ENCODE measurements at regions not wholly inside any gene's neighbourhood (a gene's known extent, or its start where the extent isn't known, plus 50 kb on each side); places are given as distances from the start of the nearest gene placed in this dataset.
"Not testable (repeated sequence)": the region's sequence is repeated elsewhere in the genome, so short reads cannot be mapped to it uniquely, and the experiment has no call there.

DNA sequence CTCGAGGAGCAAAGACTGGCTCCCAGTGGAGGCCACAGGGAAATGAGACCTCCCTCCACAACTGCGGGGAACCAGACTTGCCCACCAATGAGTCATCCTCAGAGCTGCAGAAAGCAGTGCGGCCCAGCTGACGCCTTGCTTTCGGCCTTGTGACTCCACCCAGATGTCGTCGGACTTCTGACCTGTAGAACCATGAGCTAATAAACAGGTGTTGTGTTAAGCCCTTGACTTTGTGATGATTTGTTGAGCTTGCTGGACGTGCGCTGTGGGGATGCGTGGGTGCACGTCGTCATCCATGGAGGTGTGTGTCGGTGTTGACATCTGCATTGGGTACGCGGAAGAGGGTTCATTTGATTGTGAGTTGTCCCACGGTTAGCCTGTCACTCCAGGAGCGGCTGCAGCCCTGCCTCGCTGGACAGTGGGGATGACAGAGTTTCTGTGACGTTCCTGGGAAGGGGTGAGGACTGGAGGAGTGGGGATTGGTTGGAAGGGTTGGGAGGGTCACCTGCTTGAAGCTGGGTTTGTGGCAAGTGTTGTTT, 154.1 kb downstream of the SH3BP4 start:
- no peak for DNase-seq (ENCODE audit: low spot score)
- Histone ChIP-seq H3K36me3 (no peaks in the 10 kb centered on the region), H3K4me1 (peaks cover 0 to 11% of the 10 kb centered on the region in 2 donors), H3K4me3 (no peak overlapping the region), H3K9me3 (no peaks in the 10 kb centered on the region), H3K27ac (no peak overlapping the region), H3K27me3 (no peaks in the 10 kb centered on the region)
- TF ChIP-seq, protein P1, sequence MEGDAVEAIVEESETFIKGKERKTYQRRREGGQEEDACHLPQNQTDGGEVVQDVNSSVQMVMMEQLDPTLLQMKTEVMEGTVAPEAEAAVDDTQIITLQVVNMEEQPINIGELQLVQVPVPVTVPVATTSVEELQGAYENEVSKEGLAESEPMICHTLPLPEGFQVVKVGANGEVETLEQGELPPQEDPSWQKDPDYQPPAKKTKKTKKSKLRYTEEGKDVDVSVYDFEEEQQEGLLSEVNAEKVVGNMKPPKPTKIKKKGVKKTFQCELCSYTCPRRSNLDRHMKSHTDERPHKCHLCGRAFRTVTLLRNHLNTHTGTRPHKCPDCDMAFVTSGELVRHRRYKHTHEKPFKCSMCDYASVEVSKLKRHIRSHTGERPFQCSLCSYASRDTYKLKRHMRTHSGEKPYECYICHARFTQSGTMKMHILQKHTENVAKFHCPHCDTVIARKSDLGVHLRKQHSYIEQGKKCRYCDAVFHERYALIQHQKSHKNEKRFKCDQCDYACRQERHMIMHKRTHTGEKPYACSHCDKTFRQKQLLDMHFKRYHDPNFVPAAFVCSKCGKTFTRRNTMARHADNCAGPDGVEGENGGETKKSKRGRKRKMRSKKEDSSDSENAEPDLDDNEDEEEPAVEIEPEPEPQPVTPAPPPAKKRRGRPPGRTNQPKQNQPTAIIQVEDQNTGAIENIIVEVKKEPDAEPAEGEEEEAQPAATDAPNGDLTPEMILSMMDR (IDR thresholded peaks at IDR 0.05), result no peak

DNA sequence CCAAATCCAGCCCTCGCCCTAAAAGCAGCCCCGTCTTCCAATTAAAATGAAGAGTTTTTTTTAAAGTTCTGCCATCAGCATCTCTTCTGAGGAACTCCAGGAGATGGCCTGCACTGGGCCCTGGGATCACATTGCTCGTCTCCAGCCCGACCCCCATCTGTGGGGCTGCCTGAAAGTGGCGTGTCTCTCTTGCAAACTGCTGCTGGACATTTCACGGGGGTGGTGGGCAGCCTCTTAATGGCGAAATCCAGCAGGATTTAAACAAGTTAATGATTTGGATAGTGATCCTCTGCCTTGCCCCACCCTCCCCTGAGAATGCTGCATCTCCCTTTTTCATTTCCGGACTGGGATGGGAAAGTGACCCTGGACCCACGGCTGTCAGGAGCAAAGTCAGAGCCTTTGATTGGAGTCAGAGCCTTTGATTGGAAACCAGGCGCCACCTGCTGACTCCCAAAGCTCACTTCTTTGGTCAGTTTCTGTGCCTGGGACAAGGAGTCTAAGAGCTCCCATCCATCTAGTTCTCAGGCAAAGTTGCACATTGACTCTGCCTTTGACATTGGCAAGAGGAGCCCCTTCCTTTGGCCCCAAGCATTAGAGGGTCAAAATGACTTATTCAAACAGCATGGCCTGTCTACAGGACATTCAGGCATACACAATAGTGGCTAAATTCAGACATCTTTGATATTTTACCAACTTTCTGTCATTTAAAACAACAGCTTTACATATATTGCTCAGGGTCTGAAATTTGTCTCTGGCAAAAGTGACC, 155.2 kb downstream of the SH3BP4 start:
- Histone ChIP-seq H3K27ac (no peak overlapping the region), H3K27me3 (no peaks in the 10 kb centered on the region), H3K4me1 (peaks cover 0 to 11% of the 10 kb centered on the region in 2 donors), H3K36me3 (no peaks in the 10 kb centered on the region), H3K9me3 (no peaks in the 10 kb centered on the region), H3K4me3 (no peak overlapping the region)
- DNase-seq (ENCODE audit: low spot score), result peak; percentile 69
- TF ChIP-seq, protein P1 (IDR thresholded peaks at IDR 0.05), result peak; percentile 54 to 78

GRCh38 chr2:235107640-235107951, 155.8 kb downstream of the SH3BP4 start:
- Histone ChIP-seq H3K36me3 (no peaks in the 10 kb centered on the region), H3K4me3 (no peak overlapping the region), H3K9me3 (no peaks in the 10 kb centered on the region), H3K27ac (no peak overlapping the region), H3K4me1 (peaks cover 0 to 11% of the 10 kb centered on the region in 2 donors), H3K27me3 (no peaks in the 10 kb centered on the region)
- no peak for DNase-seq (ENCODE audit: low spot score)
- TF ChIP-seq, protein P1 (IDR thresholded peaks at IDR 0.05), result no peak

GRCh38 chr2:235109561-235109960, 157.7 kb downstream of the SH3BP4 start:
- H3K4me1 ChIP-seq; H3K9me3 ChIP-seq; H3K27ac ChIP-seq; H3K27me3 ChIP-seq; H3K36me3 ChIP-seq; H3K4me3 ChIP-seq; DNase-seq (ENCODE audit: low spot score): not testable (repeated sequence)

DNA sequence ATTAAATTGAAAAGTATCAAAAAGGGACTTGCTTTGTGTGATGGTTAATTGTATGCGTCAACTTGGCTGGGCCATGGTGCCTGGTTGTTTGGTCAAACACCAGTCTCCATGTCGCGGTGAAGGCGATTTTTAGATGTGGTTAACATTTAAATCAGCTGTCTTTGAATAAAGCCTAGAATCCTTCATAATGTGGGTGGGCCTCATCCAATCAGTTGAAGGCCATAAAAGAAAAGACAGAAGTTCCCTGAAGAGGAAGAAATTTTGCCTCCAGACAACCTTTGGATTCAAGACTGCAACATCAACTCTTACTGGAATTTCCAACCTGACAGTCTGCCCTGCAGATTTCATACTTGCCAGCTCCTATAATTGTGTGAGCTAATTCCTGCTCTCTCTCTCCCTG, 160.5 kb downstream of the SH3BP4 start:
- Histone ChIP-seq H3K4me1 (no peaks in the 10 kb centered on the region), H3K4me3 (no peak overlapping the region), H3K9me3 (no peaks in the 10 kb centered on the region), H3K27ac (no peak overlapping the region), H3K27me3 (no peaks in the 10 kb centered on the region), H3K36me3 (no peaks in the 10 kb centered on the region)
- no peak for DNase-seq (ENCODE audit: low spot score)
- TF ChIP-seq, protein P1 (IDR thresholded peaks at IDR 0.05), result no peak

DNA sequence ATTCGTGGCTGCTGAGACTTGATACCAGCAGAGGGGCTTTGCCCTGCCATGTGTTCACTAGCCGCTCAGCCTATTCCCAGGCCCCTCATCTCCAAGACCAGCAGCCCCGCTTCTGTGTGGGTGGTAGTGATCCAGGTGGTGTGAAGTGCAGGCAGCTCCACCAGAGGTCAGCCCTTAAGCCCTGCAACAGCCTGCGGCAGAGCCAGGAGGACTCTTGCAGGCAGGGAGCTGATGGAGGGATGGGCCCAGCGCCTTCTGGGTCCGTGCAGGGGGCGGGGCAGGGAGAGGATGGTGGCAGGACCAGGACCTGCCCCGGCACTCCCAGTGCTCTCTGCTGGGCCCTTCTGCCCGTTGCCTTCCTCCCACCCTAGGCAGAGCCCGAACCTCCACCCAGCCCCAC, 162.0 kb downstream of the SH3BP4 start:
- TF ChIP-seq, protein P1 (IDR thresholded peaks at IDR 0.05), result no peak
- no peaks in the 10 kb centered on the region for H3K36me3 ChIP-seq
- H3K27ac ChIP-seq, result no peak overlapping the region
- H3K4me3 ChIP-seq, result no peak overlapping the region
- no peak for DNase-seq (ENCODE audit: low spot score)
- peaks cover 0 to under 1% of the 10 kb centered on the region in 2 donors for H3K9me3 ChIP-seq
- H3K4me1 ChIP-seq, result no peaks in the 10 kb centered on the region
- no peaks in the 10 kb centered on the region for H3K27me3 ChIP-seq

Measured in right atrium auricular region (tissue), 2 donors.